Activated T-helper 1 cell treated with anti-CD3 and anti-CD28 coated beads, Interleukin-12 subunit alpha, Interleukin-12 subunit beta, Interleukin-2, Interleukin-4 antibody, amounts not matched to agents 30 ng/mL and 10 ng/mL and 1 ng/mL, durations not matched to agents 14 hours and 24 hours and 36 hours (primary cell): ENCODE measurements at regions not wholly inside any gene's neighbourhood (a gene's known extent, or its start where the extent isn't known, plus 50 kb on each side); places are given as distances from the start of the nearest gene placed in this dataset.

Experiments used
- DNase-seq: peaks from one replicate; pipeline ENCODE4 v3.0.0; 2021; ENCODE audit warnings: low spot score
- H3K27ac Mint-ChIP-seq: one replicate; pipeline ENCODE4 v1.8.0; 2021; ENCODE audit warnings: mild to moderate bottlenecking, mixed read lengths
- H3K27me3 Mint-ChIP-seq: one replicate; pipeline ENCODE4 v1.8.0; 2022; ENCODE audit warnings: mild to moderate bottlenecking, moderate library complexity, mixed read lengths; ENCODE audit not compliant: insufficient read depth
- H3K36me3 Mint-ChIP-seq: one replicate; pipeline ENCODE4 v1.8.0; 2021; ENCODE audit warnings: low read depth, mixed read lengths
- H3K4me1 Mint-ChIP-seq: one replicate; pipeline ENCODE4 v1.8.0; 2021; ENCODE audit warnings: low read depth, mixed read lengths
- H3K4me3 Mint-ChIP-seq: one replicate; pipeline ENCODE4 v1.8.0; 2021; ENCODE audit warnings: mild to moderate bottlenecking, moderate library complexity, mixed read lengths
- H3K9me3 Mint-ChIP-seq: one replicate; pipeline ENCODE4 v1.8.0; 2021; ENCODE audit warnings: mixed read lengths
- intact Hi-C: fragments of 100-400 bp; cut with micrococcal nuclease; formaldehyde crosslinking; loops from one replicate; pipeline ENCODE4 v1.15.1; 2024

GRCh38 chr16:49168126-49168525 is 113.5 kb downstream of the CBLN1 start:
- intact Hi-C loops, result no loop called here
- H3K4me1 Mint-ChIP-seq, result no peaks in the 10 kb centered on the region
- H3K27ac Mint-ChIP-seq, result no peak overlapping the region
- no peaks in the 10 kb centered on the region for H3K27me3 Mint-ChIP-seq
- no peaks in the 10 kb centered on the region for H3K36me3 Mint-ChIP-seq
- H3K9me3 Mint-ChIP-seq, result no peaks in the 10 kb centered on the region
- DNase-seq, result no peak
- no peak overlapping the region for H3K4me3 Mint-ChIP-seq

GRCh38 chr16:49165025-49165424 is 116.6 kb downstream of the CBLN1 start:
- no peak for DNase-seq
- no peaks in the 10 kb centered on the region for H3K27me3 Mint-ChIP-seq
- no peaks in the 10 kb centered on the region for H3K36me3 Mint-ChIP-seq
- H3K4me3 Mint-ChIP-seq, result no peak overlapping the region
- H3K27ac Mint-ChIP-seq, result no peak overlapping the region
- intact Hi-C loops, result no loop called here
- H3K4me1 Mint-ChIP-seq, result no peaks in the 10 kb centered on the region
- H3K9me3 Mint-ChIP-seq, result no peaks in the 10 kb centered on the region

- no peak overlapping the region for H3K27ac Mint-ChIP-seq
- no peaks in the 10 kb centered on the region for H3K4me1 Mint-ChIP-seq
These were observed 120.4 kb downstream of the CBLN1 start for GRCh38 chr16:49161191-49161590.

GRCh38 chr16:49158029-49158642 is 123.5 kb downstream of the CBLN1 start:
- H3K9me3 Mint-ChIP-seq, result no peaks in the 10 kb centered on the region
- H3K36me3 Mint-ChIP-seq, result no peaks in the 10 kb centered on the region
- intact Hi-C loops, result no loop called here
- no peak for DNase-seq
- H3K27me3 Mint-ChIP-seq, result no peaks in the 10 kb centered on the region
- no peak overlapping the region for H3K4me3 Mint-ChIP-seq
- no peak overlapping the region for H3K27ac Mint-ChIP-seq
- H3K4me1 Mint-ChIP-seq, result no peaks in the 10 kb centered on the region

More at GRCh38 chr16:49161191-49161590, 120.4 kb downstream of the CBLN1 start:
- H3K36me3 Mint-ChIP-seq, result no peaks in the 10 kb centered on the region
- intact Hi-C loops, result no loop called here
- no peaks in the 10 kb centered on the region for H3K9me3 Mint-ChIP-seq
- DNase-seq, result no peak
- no peak overlapping the region for H3K4me3 Mint-ChIP-seq
- H3K27me3 Mint-ChIP-seq, result no peaks in the 10 kb centered on the region

GRCh38 chr16:49150341-49150740 is 131.3 kb downstream of the CBLN1 start:
- Mint-ChIP-seq H3K27ac (no peak overlapping the region), H3K9me3 (peaks cover 5% of the 10 kb centered on the region), H3K36me3 (no peaks in the 10 kb centered on the region), H3K4me1 (no peaks in the 10 kb centered on the region), H3K4me3 (no peak overlapping the region), H3K27me3 (no peaks in the 10 kb centered on the region)
- intact Hi-C loops, result no loop called here
- no peak for DNase-seq

GRCh38 chr16:49148410-49148809 is 133.2 kb downstream of the CBLN1 start:
- Mint-ChIP-seq H3K4me1 (no peaks in the 10 kb centered on the region), H3K27me3 (no peaks in the 10 kb centered on the region), H3K27ac (no peak overlapping the region), H3K9me3 (peaks cover 5% of the 10 kb centered on the region), H3K36me3 (no peaks in the 10 kb centered on the region), H3K4me3 (no peak overlapping the region)
- intact Hi-C loops, result no loop called here
- no peak for DNase-seq

GRCh38 chr16:49140618-49141017 is 141.0 kb downstream of the CBLN1 start:
- Mint-ChIP-seq H3K9me3 (peaks cover 11% of the 10 kb centered on the region), H3K27ac (no peak overlapping the region), H3K4me3 (no peak overlapping the region), H3K4me1 (no peaks in the 10 kb centered on the region), H3K27me3 (no peaks in the 10 kb centered on the region), H3K36me3 (no peaks in the 10 kb centered on the region)
- intact Hi-C loops, result no loop called here
- DNase-seq, result no peak

- peaks cover 3% of the 10 kb centered on the region for H3K9me3 Mint-ChIP-seq
- no peaks in the 10 kb centered on the region for H3K36me3 Mint-ChIP-seq
- DNase-seq, result no peak
- no peaks in the 10 kb centered on the region for H3K4me1 Mint-ChIP-seq
- H3K27ac Mint-ChIP-seq, result no peak overlapping the region
- H3K4me3 Mint-ChIP-seq, result no peak overlapping the region
- intact Hi-C loops, result no loop called here
- H3K27me3 Mint-ChIP-seq, result no peaks in the 10 kb centered on the region
These were observed 151.2 kb downstream of the CBLN1 start for GRCh38 chr16:49130397-49130796.

GRCh38 chr16:49129935-49130334 is 151.7 kb downstream of the CBLN1 start:
- no peak for DNase-seq
- intact Hi-C loops, result no loop called here
- H3K4me3 Mint-ChIP-seq, result no peak overlapping the region
- no peaks in the 10 kb centered on the region for H3K36me3 Mint-ChIP-seq
- H3K9me3 Mint-ChIP-seq, result peaks cover 3% of the 10 kb centered on the region
- no peak overlapping the region for H3K27ac Mint-ChIP-seq
- H3K4me1 Mint-ChIP-seq, result no peaks in the 10 kb centered on the region
- no peaks in the 10 kb centered on the region for H3K27me3 Mint-ChIP-seq

- H3K36me3 Mint-ChIP-seq, result no peaks in the 10 kb centered on the region
- intact Hi-C loops, result no loop called here
- H3K9me3 Mint-ChIP-seq, result peaks cover 3% of the 10 kb centered on the region
- H3K27me3 Mint-ChIP-seq, result no peaks in the 10 kb centered on the region
- no peak overlapping the region for H3K27ac Mint-ChIP-seq
- no peaks in the 10 kb centered on the region for H3K4me1 Mint-ChIP-seq
- H3K4me3 Mint-ChIP-seq, result no peak overlapping the region
- no peak for DNase-seq
These were observed 152.9 kb downstream of the CBLN1 start for GRCh38 chr16:49128740-49129139.

GRCh38 chr16:49127103-49127502 is 154.5 kb downstream of the CBLN1 start:
- no peak for DNase-seq
- Mint-ChIP-seq H3K27me3 (no peaks in the 10 kb centered on the region), H3K9me3 (peaks cover 3% of the 10 kb centered on the region), H3K27ac (no peak overlapping the region), H3K4me1 (no peaks in the 10 kb centered on the region), H3K4me3 (no peak overlapping the region), H3K36me3 (no peaks in the 10 kb centered on the region)
- intact Hi-C loops, result no loop called here

- intact Hi-C loops, result no loop called here
- no peaks in the 10 kb centered on the region for H3K27me3 Mint-ChIP-seq
- H3K27ac Mint-ChIP-seq, result no peak overlapping the region
- DNase-seq, result no peak
- no peaks in the 10 kb centered on the region for H3K36me3 Mint-ChIP-seq
- H3K4me3 Mint-ChIP-seq, result no peak overlapping the region
- H3K9me3 Mint-ChIP-seq, result no peaks in the 10 kb centered on the region
- no peaks in the 10 kb centered on the region for H3K4me1 Mint-ChIP-seq
These were observed 160.0 kb downstream of the CBLN1 start for GRCh38 chr16:49121636-49122035.

- H3K27me3 Mint-ChIP-seq, result no peaks in the 10 kb centered on the region
- H3K27ac Mint-ChIP-seq, result no peak overlapping the region
- intact Hi-C loops, result no loop called here
- no peak overlapping the region for H3K4me3 Mint-ChIP-seq
- H3K9me3 Mint-ChIP-seq, result no peaks in the 10 kb centered on the region
- H3K4me1 Mint-ChIP-seq, result no peaks in the 10 kb centered on the region
- no peak for DNase-seq
- no peaks in the 10 kb centered on the region for H3K36me3 Mint-ChIP-seq
These were observed 161.0 kb downstream of the CBLN1 start for GRCh38 chr16:49120631-49121030.

- Mint-ChIP-seq H3K4me1 (no peaks in the 10 kb centered on the region), H3K36me3 (no peaks in the 10 kb centered on the region), H3K4me3 (no peak overlapping the region), H3K27me3 (no peaks in the 10 kb centered on the region), H3K27ac (no peak overlapping the region), H3K9me3 (no peaks in the 10 kb centered on the region)
- no peak for DNase-seq
- intact Hi-C loops, result no loop called here
These were observed 164.8 kb downstream of the CBLN1 start for GRCh38 chr16:49116873-49117272.
